Gastroesophageal sphincter (tissue), 4 donors: ENCODE measurements at regions not wholly inside any gene's neighbourhood (a gene's known extent, or its start where the extent isn't known, plus 50 kb on each side); places are given as distances from the start of the nearest gene placed in this dataset.

Experiments used
- ATAC-seq: fragments of 150-250 bp; one replicate; pipeline ENCODE4 v1.9.1; 2016; ENCODE audit warnings: mild to moderate bottlenecking, moderate library complexity
- H3K27ac ChIP-seq, 4 donors: fragments of 200-600 bp; sonication (generic) in 3 of 4; 1 replicate in 3 of 4; 2 replicates in 1 of 4; pipeline ENCODE4 v1.5.1; 2016 to 2019
- H3K27me3 ChIP-seq: fragments of 200-600 bp; sonication (generic); one replicate; pipeline ENCODE4 v1.5.1; 2019
- H3K36me3 ChIP-seq, 2 donors: fragments of 200-600 bp; sonication (generic); one replicate each; pipeline ENCODE4 v1.5.1; 2019; ENCODE audit warnings: control low read depth in 1 of 2
- H3K4me1 ChIP-seq, 3 donors: fragments of 200-600 bp; sonication (generic); 1 replicate in 2 of 3; 2 replicates in 1 of 3; pipeline ENCODE4 v1.5.1; 2016 to 2019; ENCODE audit warnings: control low read depth in 2 of 3
- H3K4me3 ChIP-seq, 2 donors: fragments of 200-600 bp; sonication (generic); one replicate each; pipeline ENCODE4 v1.5.1; 2019; ENCODE audit warnings: mild to moderate bottlenecking in 1 of 2, moderate library complexity in 1 of 2
- H3K9me3 ChIP-seq, 3 donors: fragments of 200-600 bp; sonication (generic); one replicate each; pipeline ENCODE4 v1.5.1; 2017 to 2019; ENCODE audit warnings: control low read depth in 2 of 3
- EP300 ChIP-seq: sonication (generic); formaldehyde crosslinking; IDR thresholded peaks from one replicate; pipeline ENCODE4 v1.6.1; 2017; ENCODE audit warnings: antibody characterized with exemption, mild to moderate bottlenecking
- POLR2A ChIP-seq, 2 donors: fragments of 450-650 bp; IDR thresholded peaks; one replicate each; pipeline ENCODE4 v1.6.1; 2017; ENCODE audit warnings: antibody characterized with exemption in 2 of 2, mild to moderate bottlenecking in 2 of 2, moderate library complexity in 1 of 2
- POLR2AphosphoS5 ChIP-seq: sonication (generic); formaldehyde crosslinking; IDR thresholded peaks from one replicate; pipeline ENCODE4 v1.6.1; 2017; ENCODE audit warnings: antibody characterized with exemption
- WGBS, 2 donors: methylation state at CpG; one replicate each; pipeline ENCODE4 v1.1.5; 2018; ENCODE audit warnings: low coverage in 1 of 2; 5-methylcytosine and 5-hydroxymethylcytosine counted together
- TF ChIP-seq, protein P1 (sequence below), 4 experiments: fragments of 200-600 bp in 2 of 4; fragments of 450-650 bp in 2 of 4; sonication (generic) in 1 of 4; IDR thresholded peaks; one replicate each; pipeline ENCODE4 v1.5.1; 2017 to 2019; ENCODE audit warnings: antibody characterized with exemption in 4 of 4, mild to moderate bottlenecking in 2 of 4, moderate library complexity in 2 of 4

DNA sequence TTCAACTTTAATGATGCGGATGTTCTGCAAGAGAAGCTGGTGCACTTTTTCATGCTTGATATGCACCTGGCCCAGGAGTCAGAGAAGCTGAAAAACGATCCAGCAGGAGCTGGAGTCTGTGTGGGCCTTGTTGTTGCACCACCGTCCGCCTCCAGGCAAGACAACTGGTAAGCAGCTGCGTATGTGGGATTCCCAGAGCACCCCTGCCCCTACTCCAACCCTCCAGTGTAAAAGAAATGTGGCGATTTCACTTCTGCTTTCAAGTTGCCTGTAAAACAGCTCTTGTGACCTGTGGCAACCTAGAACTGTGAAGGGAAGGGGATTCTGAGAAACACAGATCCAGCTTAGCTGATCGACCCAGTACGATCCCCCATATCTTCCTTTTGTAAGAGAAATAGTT, 154.1 kb upstream of the PELI2 start:
- no peak for ATAC-seq
- Histone ChIP-seq H3K4me3 (no peak overlapping the region), H3K27me3 (no peaks in the 10 kb centered on the region), H3K36me3 (no peaks in the 10 kb centered on the region), H3K27ac (no peak overlapping the region), H3K4me1 (no peaks in the 10 kb centered on the region), H3K9me3 (no peaks in the 10 kb centered on the region)
- TF ChIP-seq EP300 (no peak), POLR2AphosphoS5 (no peak), POLR2A (IDR thresholded peaks at IDR 0.05) (no peak)
- TF ChIP-seq, protein P1, sequence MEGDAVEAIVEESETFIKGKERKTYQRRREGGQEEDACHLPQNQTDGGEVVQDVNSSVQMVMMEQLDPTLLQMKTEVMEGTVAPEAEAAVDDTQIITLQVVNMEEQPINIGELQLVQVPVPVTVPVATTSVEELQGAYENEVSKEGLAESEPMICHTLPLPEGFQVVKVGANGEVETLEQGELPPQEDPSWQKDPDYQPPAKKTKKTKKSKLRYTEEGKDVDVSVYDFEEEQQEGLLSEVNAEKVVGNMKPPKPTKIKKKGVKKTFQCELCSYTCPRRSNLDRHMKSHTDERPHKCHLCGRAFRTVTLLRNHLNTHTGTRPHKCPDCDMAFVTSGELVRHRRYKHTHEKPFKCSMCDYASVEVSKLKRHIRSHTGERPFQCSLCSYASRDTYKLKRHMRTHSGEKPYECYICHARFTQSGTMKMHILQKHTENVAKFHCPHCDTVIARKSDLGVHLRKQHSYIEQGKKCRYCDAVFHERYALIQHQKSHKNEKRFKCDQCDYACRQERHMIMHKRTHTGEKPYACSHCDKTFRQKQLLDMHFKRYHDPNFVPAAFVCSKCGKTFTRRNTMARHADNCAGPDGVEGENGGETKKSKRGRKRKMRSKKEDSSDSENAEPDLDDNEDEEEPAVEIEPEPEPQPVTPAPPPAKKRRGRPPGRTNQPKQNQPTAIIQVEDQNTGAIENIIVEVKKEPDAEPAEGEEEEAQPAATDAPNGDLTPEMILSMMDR (IDR thresholded peaks at IDR 0.05): no peak
- 88 to 100% methylated on average over 3 to 6 of the region's 8 CpGs for WGBS, 2 donors

DNA sequence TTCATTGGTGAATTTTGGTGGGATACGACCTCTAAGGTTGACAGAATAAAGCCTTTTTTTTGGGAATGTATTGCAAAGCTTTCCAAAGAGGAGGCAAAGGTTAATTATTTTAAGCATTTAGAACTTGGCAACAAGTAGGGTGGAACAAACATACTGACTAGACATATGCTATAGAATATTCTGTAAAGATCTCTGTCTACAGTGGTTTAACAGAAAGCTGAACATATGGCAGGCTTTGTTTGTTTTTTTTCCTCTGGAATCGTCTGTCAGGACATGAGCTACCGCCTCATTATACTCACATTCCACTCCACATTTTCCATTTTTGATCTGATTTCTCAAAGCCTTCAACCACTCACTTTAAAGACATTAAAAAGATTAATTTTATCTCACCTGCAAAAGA, 153.4 kb upstream of the PELI2 start:
- ATAC-seq: no peak
- WGBS, 2 donors: 59 to 61% methylated on average over 3 of the region's 3 CpGs
- TF ChIP-seq POLR2A (IDR thresholded peaks at IDR 0.05) (no peak), POLR2AphosphoS5 (no peak), EP300 (no peak)
- TF ChIP-seq, protein P1 (IDR thresholded peaks at IDR 0.05): no peak
- H3K4me3 ChIP-seq: no peak overlapping the region
- H3K27me3 ChIP-seq: no peaks in the 10 kb centered on the region
- H3K9me3 ChIP-seq: no peaks in the 10 kb centered on the region
- no peaks in the 10 kb centered on the region for H3K4me1 ChIP-seq
- H3K36me3 ChIP-seq: no peaks in the 10 kb centered on the region
- H3K27ac ChIP-seq: no peak overlapping the region

DNA sequence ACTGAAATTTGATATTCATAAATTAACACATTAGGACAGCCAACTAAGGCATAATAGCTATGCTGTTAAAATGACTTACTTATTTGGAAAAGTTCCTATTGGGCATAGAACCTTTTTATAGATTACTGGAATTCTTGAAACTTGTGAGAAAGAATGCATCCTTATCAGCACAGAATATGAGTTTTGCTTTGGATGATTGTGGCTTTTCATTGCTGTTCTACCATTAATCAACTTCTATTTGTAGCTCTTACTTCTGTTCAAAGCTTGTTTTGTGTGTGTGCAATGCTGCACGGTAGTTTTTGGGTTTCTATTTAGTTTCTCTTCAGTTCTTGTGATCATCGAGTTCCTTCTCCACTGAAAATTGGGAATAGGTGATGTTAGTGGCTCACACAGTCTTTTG, 152.4 kb upstream of the PELI2 start:
- H3K27me3 ChIP-seq: no peaks in the 10 kb centered on the region
- no peak overlapping the region for H3K27ac ChIP-seq
- H3K36me3 ChIP-seq: no peaks in the 10 kb centered on the region
- 52 to 56% methylated on average over 2 of the region's 2 CpGs for WGBS, 2 donors
- TF ChIP-seq, protein P1 (IDR thresholded peaks at IDR 0.05): no peak
- TF ChIP-seq POLR2A (IDR thresholded peaks at IDR 0.05) (no peak), POLR2AphosphoS5 (no peak), EP300 (no peak)
- H3K9me3 ChIP-seq: no peaks in the 10 kb centered on the region
- no peaks in the 10 kb centered on the region for H3K4me1 ChIP-seq
- no peak for ATAC-seq
- no peak overlapping the region for H3K4me3 ChIP-seq

DNA sequence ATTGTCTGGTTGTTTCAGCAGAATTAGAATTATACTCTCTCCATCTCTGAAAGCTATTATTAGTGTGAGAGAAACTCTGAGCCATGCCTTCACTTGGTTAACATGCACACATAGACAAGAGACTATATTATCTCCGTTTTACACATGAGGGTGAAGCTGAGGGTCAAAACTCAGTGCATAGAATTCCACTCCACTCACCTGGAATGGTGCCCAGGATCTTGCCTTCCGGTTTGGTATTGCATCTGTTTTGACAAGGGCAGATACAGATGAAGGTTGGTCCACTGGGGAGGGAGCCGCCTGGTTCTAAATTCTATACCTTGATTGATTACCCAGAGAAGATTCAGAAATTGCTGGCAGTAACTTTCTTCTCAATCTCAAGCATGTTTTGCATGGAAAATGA, 149.5 kb upstream of the PELI2 start:
- Histone ChIP-seq H3K9me3 (no peaks in the 10 kb centered on the region), H3K27me3 (no peaks in the 10 kb centered on the region), H3K36me3 (no peaks in the 10 kb centered on the region), H3K4me1 (no peaks in the 10 kb centered on the region), H3K4me3 (no peak overlapping the region), H3K27ac (no peak overlapping the region)
- 38 to 42% methylated on average over 2 to 3 of the region's 3 CpGs for WGBS, 2 donors
- ATAC-seq: no peak
- TF ChIP-seq POLR2A (IDR thresholded peaks at IDR 0.05): no peak
- TF ChIP-seq EP300: no peak
- no peak for TF ChIP-seq POLR2AphosphoS5
- TF ChIP-seq, protein P1 (IDR thresholded peaks at IDR 0.05): no peak

DNA sequence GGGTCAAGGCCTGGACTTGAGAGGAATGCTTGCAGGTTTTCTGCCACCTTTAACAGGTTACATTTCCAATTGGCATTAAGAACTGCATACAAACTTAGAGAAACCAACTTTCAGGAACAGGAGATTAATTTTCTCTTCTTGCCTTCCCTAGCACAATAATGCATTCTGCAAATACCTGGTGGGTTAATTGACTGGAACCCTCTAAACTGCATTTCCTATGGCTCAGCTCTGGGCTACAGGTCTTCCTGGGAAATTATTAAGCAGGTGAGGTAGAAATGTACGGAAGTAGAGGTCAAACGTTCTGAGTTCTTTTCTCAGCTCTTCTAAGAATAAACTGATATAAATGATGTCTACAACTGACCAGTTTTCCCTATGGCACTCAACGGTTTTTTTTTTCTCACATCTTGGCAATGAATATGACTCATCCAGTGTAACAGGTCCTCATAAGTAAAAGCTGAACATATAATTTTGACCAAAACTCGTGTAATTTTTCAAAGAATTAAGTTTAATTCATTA, 144.9 kb upstream of the PELI2 start:
- H3K27me3 ChIP-seq: no peaks in the 10 kb centered on the region
- ATAC-seq: no peak
- peaks cover 0 to 23% (median 5%) of the 10 kb centered on the region in 3 donors for H3K4me1 ChIP-seq
- WGBS, 2 donors: 74 to 81% methylated on average over 4 of the region's 4 CpGs
- TF ChIP-seq EP300 (no peak), POLR2A (IDR thresholded peaks at IDR 0.05) (no peak), POLR2AphosphoS5 (no peak)
- TF ChIP-seq, protein P1 (IDR thresholded peaks at IDR 0.05): no peak
- no peaks in the 10 kb centered on the region for H3K9me3 ChIP-seq
- H3K27ac ChIP-seq: no peak overlapping the region
- H3K36me3 ChIP-seq: no peaks in the 10 kb centered on the region
- no peak overlapping the region for H3K4me3 ChIP-seq
